GM23338 (cell line): ENCODE measurements at regions not wholly inside any gene's neighbourhood (a gene's known extent, or its start where the extent isn't known, plus 50 kb on each side); places are given as distances from the start of the nearest gene placed in this dataset.

ENCODE experiments used
- ATAC-seq: fragments of 200-7000 bp; cut with Tn5 transposase; 3 replicates; pipeline ENCODE4 v1.9.1; 2020
- DNase-seq: peaks from one replicate; pipeline ENCODE4 v3.0.0-alpha.2; 2015; ENCODE audit warnings: low spot score
- H2AFZ ChIP-seq: fragments of 200-600 bp; sonication (generic); 2 replicates; pipeline ENCODE4 v1.8.0; 2016; ENCODE audit warnings: antibody characterized with exemption, mild to moderate bottlenecking, moderate library complexity
- H3F3A ChIP-seq: fragments of 200-600 bp; sonication (generic); replicated peaks from 2 replicates; pipeline ENCODE4 v1.8.0; 2017; ENCODE audit warnings: antibody characterized with exemption, mixed run types, low read depth
- H3K27ac ChIP-seq: fragments of 200-600 bp; sonication (generic); 2 replicates; pipeline ENCODE4 v1.6.1; 2016; ENCODE audit warnings: low read depth
- H3K27me3 ChIP-seq: fragments of 200-600 bp; sonication (generic); 2 replicates; pipeline ENCODE4 v1.8.0; 2016; ENCODE audit warnings: mild to moderate bottlenecking, mixed run types, moderate library complexity; ENCODE audit not compliant: insufficient read depth
- H3K36me3 ChIP-seq: fragments of 200-600 bp; sonication (generic); 2 replicates; pipeline ENCODE4 v1.8.0; 2016; ENCODE audit warnings: mild to moderate bottlenecking; ENCODE audit not compliant: insufficient read depth
- H3K4me1 ChIP-seq: fragments of 200-600 bp; sonication (generic); 2 replicates; pipeline ENCODE4 v1.8.0; 2016; ENCODE audit warnings: mild to moderate bottlenecking, moderate library complexity; ENCODE audit not compliant: insufficient read depth
- H3K4me2 ChIP-seq: fragments of 200-600 bp; sonication (generic); 2 replicates; pipeline ENCODE4 v1.7.1; 2017; ENCODE audit warnings: mixed run types
- H3K4me3 ChIP-seq: fragments of 200-600 bp; sonication (generic); 2 replicates; pipeline ENCODE4 v1.6.1; 2016; ENCODE audit warnings: mixed run types
- H3K79me2 ChIP-seq: fragments of 200-600 bp; sonication (generic); replicated peaks from 2 replicates; pipeline ENCODE4 v1.8.0; 2017; ENCODE audit warnings: mild to moderate bottlenecking; ENCODE audit not compliant: insufficient read depth
- H3K9me2 ChIP-seq: fragments of 200-600 bp; sonication (generic); 2 replicates; pipeline ENCODE4 v1.8.0; 2017; ENCODE audit not compliant: insufficient read depth
- H4K20me1 ChIP-seq: fragments of 200-600 bp; sonication (generic); replicated peaks from 2 replicates; pipeline ENCODE4 v1.8.0; 2017; ENCODE audit warnings: mild to moderate bottlenecking; ENCODE audit not compliant: insufficient read depth
- H3K27ac Mint-ChIP-seq: 2 replicates; pipeline ENCODE4 v1.8.0; 2020; ENCODE audit warnings: inconsistent platforms, mild to moderate bottlenecking, moderate library complexity, mixed read lengths
- H3K27me3 Mint-ChIP-seq: 3 replicates; pipeline ENCODE4 v1.8.0; 2022; ENCODE audit warnings: low read depth, mild to moderate bottlenecking, moderate library complexity, mixed read lengths, inconsistent platforms; ENCODE audit not compliant: insufficient read depth, poor library complexity
- H3K36me3 Mint-ChIP-seq: 3 replicates; pipeline ENCODE4 v1.8.0; 2021; ENCODE audit warnings: low read depth, mild to moderate bottlenecking, inconsistent platforms, moderate library complexity, mixed read lengths
- H3K4me1 Mint-ChIP-seq: 3 replicates; pipeline ENCODE4 v1.8.0; 2020; ENCODE audit warnings: mild to moderate bottlenecking, inconsistent platforms, mixed read lengths
- H3K4me3 Mint-ChIP-seq: 3 replicates; pipeline ENCODE4 v1.8.0; 2021; ENCODE audit warnings: moderate library complexity, mild to moderate bottlenecking, inconsistent platforms, mixed read lengths
- H3K9me3 Mint-ChIP-seq: 3 replicates; pipeline ENCODE4 v1.8.0; 2020; ENCODE audit warnings: moderate library complexity, mild to moderate bottlenecking, inconsistent platforms, mixed read lengths
- EZH2phosphoT487 ChIP-seq: fragments of 200-600 bp; sonication (generic); IDR thresholded peaks from one replicate; pipeline ENCODE4 v1.8.1; 2018; ENCODE audit warnings: antibody characterized with exemption; ENCODE audit not compliant: unreplicated experiment
- ZNF331 ChIP-seq: fragments of 250-450 bp; sonication (Bioruptor Pico); IDR thresholded peaks from 2 replicates; pipeline ENCODE4 v1.5.0; 2020; ENCODE audit warnings: low read depth, mild to moderate bottlenecking, moderate library complexity
- TF ChIP-seq, protein P1 (sequence below): IDR thresholded peaks from one replicate; pipeline ENCODE4 v1.6.1; 2018; ENCODE audit warnings: antibody characterized with exemption; ENCODE audit not compliant: unreplicated experiment
- TF ChIP-seq, protein P2 (sequence below): fragments of 250-450 bp; sonication (Bioruptor Pico); IDR thresholded peaks from 2 replicates; pipeline ENCODE4 v1.5.0; 2020; ENCODE audit warnings: mild to moderate bottlenecking, moderate library complexity

DNA sequence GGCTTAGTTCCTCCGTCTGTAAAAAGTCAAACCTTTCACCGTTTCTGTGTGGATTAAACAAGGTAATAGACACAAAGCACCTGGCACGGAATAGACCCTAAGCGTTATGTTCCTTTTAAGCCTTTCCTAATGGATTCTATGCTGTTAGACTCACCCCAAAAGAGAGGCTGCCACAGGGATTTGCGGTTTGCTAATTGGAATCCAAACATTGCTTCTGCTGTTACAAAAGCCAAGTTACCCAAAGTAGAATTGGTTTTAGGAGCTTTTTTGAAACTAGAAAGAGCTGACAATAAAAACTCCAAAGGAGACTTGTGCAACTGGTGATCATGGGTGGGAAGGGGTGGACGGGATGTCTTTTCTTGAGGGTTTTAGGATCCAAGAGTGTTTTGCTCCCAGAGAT lies 178.0 kb downstream of the BMP7 start:
- Mint-ChIP-seq H3K9me3 (no peaks in the 10 kb centered on the region; the same call in 2 of the 3 replicates), H3K4me1 (peaks cover 8% of the 10 kb centered on the region; the same call in 2 of the 3 replicates), H3K4me3 (no peak overlapping the region), H3K27me3 (peaks cover 14% of the 10 kb centered on the region), H3K36me3 (no peaks in the 10 kb centered on the region), H3K27ac (no peak overlapping the region)
- Histone ChIP-seq H3K9me2 (no peaks in the 10 kb centered on the region), H3K4me3 (no peak overlapping the region), H3K79me2 (no peaks in the 10 kb centered on the region), H3K36me3 (no peaks in the 10 kb centered on the region), H3K4me1 (no peaks in the 10 kb centered on the region), H3K27ac (no peak overlapping the region), H3K27me3 (peaks cover 8% of the 10 kb centered on the region; the same call in 1 of the 2 replicates), H3K4me2 (no peak overlapping the region), H3F3A (no peaks in the 10 kb centered on the region), H4K20me1 (no peaks in the 10 kb centered on the region), H2AFZ (no peak overlapping the region)
- DNase-seq (no peak), ATAC-seq (no peak)
- no peak for TF ChIP-seq ZNF331 (CRISPR knock-in tag)
- TF ChIP-seq, protein P1, sequence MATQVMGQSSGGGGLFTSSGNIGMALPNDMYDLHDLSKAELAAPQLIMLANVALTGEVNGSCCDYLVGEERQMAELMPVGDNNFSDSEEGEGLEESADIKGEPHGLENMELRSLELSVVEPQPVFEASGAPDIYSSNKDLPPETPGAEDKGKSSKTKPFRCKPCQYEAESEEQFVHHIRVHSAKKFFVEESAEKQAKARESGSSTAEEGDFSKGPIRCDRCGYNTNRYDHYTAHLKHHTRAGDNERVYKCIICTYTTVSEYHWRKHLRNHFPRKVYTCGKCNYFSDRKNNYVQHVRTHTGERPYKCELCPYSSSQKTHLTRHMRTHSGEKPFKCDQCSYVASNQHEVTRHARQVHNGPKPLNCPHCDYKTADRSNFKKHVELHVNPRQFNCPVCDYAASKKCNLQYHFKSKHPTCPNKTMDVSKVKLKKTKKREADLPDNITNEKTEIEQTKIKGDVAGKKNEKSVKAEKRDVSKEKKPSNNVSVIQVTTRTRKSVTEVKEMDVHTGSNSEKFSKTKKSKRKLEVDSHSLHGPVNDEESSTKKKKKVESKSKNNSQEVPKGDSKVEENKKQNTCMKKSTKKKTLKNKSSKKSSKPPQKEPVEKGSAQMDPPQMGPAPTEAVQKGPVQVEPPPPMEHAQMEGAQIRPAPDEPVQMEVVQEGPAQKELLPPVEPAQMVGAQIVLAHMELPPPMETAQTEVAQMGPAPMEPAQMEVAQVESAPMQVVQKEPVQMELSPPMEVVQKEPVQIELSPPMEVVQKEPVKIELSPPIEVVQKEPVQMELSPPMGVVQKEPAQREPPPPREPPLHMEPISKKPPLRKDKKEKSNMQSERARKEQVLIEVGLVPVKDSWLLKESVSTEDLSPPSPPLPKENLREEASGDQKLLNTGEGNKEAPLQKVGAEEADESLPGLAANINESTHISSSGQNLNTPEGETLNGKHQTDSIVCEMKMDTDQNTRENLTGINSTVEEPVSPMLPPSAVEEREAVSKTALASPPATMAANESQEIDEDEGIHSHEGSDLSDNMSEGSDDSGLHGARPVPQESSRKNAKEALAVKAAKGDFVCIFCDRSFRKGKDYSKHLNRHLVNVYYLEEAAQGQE: no peak
- no peak for TF ChIP-seq EZH2phosphoT487
- TF ChIP-seq, protein P2, sequence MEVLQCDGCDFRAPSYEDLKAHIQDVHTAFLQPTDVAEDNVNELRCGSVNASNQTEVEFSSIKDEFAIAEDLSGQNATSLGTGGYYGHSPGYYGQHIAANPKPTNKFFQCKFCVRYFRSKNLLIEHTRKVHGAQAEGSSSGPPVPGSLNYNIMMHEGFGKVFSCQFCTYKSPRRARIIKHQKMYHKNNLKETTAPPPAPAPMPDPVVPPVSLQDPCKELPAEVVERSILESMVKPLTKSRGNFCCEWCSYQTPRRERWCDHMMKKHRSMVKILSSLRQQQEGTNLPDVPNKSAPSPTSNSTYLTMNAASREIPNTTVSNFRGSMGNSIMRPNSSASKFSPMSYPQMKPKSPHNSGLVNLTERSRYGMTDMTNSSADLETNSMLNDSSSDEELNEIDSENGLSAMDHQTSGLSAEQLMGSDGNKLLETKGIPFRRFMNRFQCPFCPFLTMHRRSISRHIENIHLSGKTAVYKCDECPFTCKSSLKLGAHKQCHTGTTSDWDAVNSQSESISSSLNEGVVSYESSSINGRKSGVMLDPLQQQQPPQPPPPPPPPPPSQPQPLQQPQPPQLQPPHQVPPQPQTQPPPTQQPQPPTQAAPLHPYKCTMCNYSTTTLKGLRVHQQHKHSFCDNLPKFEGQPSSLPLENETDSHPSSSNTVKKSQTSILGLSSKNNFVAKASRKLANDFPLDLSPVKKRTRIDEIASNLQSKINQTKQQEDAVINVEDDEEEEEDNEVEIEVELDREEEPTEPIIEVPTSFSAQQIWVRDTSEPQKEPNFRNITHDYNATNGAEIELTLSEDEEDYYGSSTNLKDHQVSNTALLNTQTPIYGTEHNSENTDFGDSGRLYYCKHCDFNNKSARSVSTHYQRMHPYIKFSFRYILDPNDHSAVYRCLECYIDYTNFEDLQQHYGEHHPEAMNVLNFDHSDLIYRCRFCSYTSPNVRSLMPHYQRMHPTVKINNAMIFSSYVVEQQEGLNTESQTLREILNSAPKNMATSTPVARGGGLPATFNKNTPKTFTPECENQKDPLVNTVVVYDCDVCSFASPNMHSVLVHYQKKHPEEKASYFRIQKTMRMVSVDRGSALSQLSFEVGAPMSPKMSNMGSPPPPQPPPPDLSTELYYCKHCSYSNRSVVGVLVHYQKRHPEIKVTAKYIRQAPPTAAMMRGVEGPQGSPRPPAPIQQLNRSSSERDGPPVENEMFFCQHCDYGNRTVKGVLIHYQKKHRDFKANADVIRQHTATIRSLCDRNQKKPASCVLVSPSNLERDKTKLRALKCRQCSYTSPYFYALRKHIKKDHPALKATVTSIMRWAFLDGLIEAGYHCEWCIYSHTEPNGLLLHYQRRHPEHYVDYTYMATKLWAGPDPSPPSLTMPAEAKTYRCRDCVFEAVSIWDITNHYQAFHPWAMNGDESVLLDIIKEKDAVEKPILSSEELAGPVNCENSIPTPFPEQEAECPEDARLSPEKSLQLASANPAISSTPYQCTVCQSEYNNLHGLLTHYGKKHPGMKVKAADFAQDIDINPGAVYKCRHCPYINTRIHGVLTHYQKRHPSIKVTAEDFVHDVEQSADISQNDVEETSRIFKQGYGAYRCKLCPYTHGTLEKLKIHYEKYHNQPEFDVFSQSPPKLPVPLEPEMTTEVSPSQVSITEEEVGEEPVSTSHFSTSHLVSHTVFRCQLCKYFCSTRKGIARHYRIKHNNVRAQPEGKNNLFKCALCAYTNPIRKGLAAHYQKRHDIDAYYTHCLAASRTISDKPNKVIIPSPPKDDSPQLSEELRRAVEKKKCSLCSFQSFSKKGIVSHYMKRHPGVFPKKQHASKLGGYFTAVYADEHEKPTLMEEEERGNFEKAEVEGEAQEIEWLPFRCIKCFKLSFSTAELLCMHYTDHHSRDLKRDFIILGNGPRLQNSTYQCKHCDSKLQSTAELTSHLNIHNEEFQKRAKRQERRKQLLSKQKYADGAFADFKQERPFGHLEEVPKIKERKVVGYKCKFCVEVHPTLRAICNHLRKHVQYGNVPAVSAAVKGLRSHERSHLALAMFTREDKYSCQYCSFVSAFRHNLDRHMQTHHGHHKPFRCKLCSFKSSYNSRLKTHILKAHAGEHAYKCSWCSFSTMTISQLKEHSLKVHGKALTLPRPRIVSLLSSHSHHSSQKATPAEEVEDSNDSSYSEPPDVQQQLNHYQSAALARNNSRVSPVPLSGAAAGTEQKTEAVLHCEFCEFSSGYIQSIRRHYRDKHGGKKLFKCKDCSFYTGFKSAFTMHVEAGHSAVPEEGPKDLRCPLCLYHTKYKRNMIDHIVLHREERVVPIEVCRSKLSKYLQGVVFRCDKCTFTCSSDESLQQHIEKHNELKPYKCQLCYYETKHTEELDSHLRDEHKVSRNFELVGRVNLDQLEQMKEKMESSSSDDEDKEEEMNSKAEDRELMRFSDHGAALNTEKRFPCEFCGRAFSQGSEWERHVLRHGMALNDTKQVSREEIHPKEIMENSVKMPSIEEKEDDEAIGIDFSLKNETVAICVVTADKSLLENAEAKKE: no peak
